ENCODE measurements at regions not wholly inside any gene's neighbourhood (a gene's known extent, or its start where the extent isn't known, plus 50 kb on each side); places are given as distances from the start of the nearest gene placed in this dataset.

DNA sequence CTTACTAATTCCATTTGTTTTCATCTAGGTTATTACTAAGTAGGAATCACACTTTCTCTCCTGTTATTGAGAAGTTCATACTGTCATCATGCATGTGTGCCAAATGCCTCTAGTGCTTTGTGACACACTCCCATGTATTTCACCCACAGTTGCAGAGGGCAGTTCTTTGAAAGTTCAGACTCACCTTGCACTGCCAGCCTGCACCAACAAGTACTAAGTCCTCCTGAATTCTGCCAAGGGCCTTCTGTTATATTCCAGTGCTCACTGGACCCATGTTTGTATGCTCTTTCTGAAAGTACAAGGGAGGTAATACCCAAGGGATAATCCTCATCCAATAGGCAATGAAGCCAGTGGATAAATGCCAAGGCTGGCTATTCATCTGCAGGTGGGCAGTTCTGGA lies 136.6 kb upstream of the ARPP21 start:
- TF ChIP-seq POLR2A (IDR thresholded peaks at IDR 0.05) (no peak), EP300 (IDR thresholded peaks at IDR 0.05) (no peak)
- TF ChIP-seq, protein P1, sequence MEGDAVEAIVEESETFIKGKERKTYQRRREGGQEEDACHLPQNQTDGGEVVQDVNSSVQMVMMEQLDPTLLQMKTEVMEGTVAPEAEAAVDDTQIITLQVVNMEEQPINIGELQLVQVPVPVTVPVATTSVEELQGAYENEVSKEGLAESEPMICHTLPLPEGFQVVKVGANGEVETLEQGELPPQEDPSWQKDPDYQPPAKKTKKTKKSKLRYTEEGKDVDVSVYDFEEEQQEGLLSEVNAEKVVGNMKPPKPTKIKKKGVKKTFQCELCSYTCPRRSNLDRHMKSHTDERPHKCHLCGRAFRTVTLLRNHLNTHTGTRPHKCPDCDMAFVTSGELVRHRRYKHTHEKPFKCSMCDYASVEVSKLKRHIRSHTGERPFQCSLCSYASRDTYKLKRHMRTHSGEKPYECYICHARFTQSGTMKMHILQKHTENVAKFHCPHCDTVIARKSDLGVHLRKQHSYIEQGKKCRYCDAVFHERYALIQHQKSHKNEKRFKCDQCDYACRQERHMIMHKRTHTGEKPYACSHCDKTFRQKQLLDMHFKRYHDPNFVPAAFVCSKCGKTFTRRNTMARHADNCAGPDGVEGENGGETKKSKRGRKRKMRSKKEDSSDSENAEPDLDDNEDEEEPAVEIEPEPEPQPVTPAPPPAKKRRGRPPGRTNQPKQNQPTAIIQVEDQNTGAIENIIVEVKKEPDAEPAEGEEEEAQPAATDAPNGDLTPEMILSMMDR (IDR thresholded peaks at IDR 0.05), result no peak

Measured in tibial nerve (tissue), 4 donors.